Mesenteric fat pad (tissue), 1 donor: ENCODE measurements at regions not wholly inside any gene's neighbourhood (a gene's known extent, or its start where the extent isn't known, plus 50 kb on each side); places are given as distances from the start of the nearest gene placed in this dataset.

ENCODE experiments used
- DNase-seq: peaks from one replicate; pipeline ENCODE4 v3.0.0-alpha.2; 2020; ENCODE audit warnings: low spot score
- donor health status: DM: yes; HTN: yes; CAD: no.

DNA sequence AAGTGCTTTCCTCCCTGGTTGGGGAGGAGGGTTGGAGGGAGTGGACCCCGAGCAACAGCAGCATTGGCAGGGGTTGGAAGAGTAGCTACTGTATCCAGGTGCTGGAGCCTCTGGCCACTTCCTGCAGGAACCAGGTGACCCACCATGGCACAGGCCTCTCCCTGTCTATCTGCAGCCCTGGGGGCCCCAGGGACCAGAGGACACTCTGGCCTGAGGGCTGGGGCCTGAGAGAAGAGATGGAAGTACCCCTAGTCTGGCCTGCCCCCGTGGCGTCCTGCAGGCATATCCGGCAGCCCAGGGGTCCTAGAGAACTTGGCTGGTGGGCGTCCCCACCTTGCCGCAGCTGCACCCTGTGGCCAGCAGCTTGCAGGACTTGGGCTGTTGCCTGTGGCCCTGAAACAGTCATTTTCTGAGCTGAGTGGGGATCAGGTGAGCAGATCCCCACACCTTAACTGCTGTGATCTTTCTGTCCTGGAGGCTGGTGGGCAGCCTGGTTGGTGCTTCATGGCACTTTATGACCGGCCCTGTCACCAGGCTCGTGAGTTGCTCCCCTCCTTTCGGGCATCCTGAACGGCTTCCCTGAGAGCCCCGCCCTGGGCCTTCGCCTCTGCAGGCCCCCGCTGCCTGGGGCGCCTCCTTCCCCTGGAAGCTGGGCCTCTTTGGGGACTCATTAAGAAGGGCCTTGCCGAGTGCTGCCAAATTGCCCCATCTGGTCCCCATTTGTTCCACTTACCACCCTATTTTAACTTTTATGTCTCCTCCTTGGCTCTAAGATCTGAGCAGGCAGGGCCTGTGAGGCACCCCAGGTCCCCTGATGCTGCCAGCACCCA is 298.6 kb downstream of the SEC14L1 start:
- DNase-seq, result no peak

GRCh38 chr17:77440560-77440981 is 299.8 kb downstream of the SEC14L1 start:
- DNase-seq, result no peak

DNA sequence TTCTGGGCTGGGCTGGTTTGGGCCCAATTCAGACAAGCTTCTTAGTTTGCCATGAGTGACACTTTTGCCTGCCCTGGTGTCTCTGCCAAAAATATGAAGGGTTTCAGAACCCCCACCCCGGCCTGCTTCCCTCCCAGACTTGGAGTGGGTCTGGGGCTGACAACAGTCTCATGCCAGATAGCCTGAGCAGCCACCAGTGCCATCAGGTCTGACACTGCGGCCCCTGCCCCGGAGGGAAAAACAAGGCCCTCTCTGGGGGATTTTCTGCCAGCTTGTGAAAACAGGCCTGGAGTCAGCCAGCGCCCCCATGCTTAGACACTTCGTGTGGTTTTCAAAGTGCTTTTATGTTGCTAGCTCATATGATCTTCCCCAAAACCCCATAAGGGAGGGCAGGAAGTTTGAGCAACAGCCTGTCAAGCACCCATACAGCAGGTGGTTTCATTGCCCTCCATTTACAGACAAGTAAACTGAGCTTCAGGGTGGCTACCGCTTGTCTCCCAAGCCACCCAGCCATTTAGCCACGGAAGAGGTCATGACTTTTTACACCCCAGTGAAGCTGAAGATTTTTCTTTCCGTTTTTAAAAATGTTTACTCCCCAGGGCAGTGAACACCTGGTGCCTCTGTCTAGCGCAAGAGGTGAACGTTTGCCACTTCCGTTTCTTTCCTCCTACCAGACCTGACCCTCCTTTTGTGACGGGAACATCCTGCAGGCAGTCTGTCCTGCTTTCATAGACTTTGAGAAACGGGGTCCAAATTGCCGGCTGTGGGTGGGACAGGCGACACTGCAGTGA is 300.6 kb downstream of the SEC14L1 start:
- no peak for DNase-seq

- DNase-seq, result no peak
Observed at GRCh38 chr17:77441940-77442339, 301.2 kb downstream of the SEC14L1 start.

- DNase-seq, result no peak
Observed at GRCh38 chr17:77442976-77443747, 302.4 kb downstream of the SEC14L1 start.

DNA sequence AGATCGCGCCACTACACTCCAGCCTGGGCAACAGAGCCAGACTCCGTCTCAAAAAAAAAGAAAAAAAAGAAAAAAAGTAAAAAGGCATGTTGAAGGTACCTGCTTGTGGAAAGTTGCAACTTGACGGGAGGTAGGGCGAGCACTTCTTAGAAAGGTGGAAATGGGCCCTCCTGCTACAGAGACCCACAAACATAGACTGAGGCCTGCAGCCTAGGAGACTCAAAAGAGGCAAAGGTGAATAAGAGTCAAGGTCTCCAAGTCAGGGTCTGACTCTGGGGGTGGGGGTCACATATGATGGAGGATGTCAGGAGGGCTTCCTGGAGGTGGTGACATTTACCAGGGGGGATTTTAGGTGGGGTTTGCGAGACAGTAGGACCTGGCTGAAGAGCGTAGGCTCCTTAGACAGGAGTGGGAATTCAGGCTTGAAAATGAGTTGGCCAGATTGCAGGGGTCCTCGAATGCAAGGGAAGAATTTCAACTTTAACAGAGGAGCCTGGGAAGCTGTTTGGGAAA is 303.0 kb downstream of the SEC14L1 start:
- DNase-seq, result no peak

DNA sequence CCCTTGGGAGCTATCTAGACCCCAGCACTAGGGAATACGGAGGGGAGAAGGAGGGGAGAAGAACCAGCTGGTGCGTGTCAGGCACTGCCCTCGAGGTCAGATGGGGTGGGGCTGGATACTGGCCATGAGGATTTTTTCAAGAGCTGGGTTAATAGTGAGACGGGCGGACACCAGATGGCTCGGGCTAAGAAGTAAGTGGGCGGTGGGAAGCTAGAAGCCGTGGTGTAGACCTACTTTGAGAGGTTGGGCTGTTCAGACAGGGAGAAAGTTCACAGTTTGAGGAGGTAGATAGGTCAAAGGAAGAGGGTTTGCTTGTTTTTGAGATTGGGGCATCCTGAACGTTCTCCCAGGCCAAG is 303.8 kb downstream of the SEC14L1 start:
- DNase-seq, result no peak

DNA sequence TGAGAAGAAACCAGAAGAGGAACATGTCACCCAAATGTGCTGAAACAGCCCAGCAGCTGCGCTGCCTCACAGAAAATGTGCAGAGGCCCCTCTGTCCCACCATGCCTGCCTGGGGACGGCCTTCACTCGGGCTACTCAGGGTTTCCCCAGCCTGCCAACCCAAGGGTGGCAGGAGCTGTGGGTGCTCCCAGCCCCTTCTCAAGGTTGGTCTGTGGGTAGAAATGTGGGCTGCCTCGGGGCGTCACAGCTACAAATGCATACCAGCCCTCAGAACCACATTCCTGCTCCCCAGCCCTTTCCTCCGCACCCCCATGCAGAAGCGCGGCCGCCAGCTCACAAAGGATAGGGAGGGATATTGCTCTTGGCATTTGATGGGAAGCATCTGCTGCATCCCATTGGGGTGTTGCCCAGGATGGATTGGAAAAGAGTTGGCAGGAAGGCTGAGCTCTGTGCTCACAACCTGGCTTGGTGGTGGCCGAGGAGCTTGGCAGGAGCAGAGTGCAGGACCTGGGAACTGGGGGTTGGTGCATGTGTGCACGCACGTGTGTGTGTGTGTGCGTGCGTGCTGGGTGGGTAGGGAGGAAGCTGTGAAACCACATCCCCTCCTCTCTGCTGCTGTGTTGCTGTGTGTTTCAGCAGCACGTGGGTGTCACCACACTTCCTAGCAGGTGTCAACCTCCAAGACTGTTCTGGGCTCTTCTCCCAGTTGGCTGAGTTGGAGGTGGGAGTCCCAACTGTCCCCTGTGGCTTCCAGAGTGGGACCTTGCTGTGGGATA is 304.4 kb downstream of the SEC14L1 start:
- no peak for DNase-seq

DNA sequence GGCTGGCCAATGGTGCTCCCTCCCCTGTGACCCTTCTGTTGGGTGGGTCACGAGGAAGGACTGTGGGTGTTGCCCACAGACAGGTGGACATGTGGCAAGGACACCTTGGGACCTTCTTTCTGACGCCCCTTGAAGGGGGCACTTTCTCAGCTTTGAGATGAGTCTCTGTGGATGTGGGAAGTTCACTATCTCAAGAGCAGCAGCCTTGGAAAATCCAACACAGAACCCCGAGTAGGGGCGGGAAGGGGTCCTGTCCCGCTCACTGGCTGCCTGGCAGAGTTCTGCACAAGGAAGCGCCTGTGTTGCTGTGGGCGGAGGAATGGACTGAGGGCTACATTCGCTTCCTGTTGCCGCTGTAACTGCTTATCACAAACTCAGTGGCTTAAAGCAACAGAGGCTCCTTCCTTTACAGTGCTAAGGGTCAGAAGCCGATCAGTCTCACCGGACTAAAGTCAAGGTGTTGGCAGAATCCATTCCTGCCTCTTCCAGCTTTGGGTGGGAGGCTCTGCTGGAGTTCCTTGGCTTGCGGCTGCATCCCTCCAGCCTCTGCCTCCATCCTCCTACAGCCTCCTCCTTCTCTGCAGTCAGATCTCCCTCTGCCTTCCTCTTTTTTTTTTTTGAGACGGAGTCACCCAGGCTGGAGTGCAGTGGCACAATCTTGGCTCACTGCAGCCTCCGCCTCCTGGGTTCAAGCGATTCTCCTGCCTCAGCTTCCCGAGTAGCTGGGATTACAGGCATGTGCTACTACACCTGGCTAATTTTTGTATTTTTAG is 305.2 kb downstream of the SEC14L1 start:
- DNase-seq, result no peak

- DNase-seq, result no peak
Observed at GRCh38 chr17:77446940-77447634, 306.3 kb downstream of the SEC14L1 start.

DNA sequence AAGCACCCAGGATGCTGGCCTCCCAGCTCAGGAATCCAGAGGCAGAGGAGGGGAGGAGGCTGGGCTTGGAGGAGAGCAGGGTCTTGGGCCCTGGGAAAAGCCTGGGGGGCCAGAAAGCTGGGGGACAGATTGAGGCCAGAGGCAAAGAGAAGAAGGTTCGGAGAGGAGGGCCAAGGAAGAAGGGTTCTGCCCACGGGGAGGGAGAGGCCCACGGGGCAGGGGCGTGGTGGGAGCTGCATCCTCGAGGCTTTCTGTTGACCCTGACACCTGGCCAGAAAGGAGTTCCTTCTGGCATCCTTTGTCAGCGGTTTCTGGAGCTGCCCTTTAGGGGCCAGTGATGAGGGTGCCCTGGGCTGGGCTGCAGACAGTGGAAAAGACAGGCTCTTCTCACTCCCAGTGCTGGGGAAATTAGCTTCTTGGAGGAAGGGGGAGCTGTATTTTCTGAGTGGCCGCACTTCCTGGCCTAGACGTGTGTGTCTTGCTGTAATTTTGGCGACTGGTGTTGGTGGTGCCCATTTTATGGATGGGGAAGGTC is 308.7 kb downstream of the SEC14L1 start:
- DNase-seq, result no peak

GRCh38 chr17:77449908-77450741 is 309.4 kb downstream of the SEC14L1 start:
- no peak for DNase-seq

- DNase-seq, result no peak
Observed at GRCh38 chr17:77450742-77451244, 310.0 kb downstream of the SEC14L1 start.

- no peak for DNase-seq
Observed at GRCh38 chr17:77451245-77451893, 310.6 kb downstream of the SEC14L1 start.

GRCh38 chr17:77451894-77452852 is 311.4 kb downstream of the SEC14L1 start:
- DNase-seq, result no peak

GRCh38 chr17:77453613-77454241 is 313.0 kb downstream of the SEC14L1 start:
- no peak for DNase-seq
